ENCODE measurements at regions not wholly inside any gene's neighbourhood (a gene's known extent, or its start where the extent isn't known, plus 50 kb on each side); places are given as distances from the start of the nearest gene placed in this dataset.
"Not testable (repeated sequence)": the region's sequence is repeated elsewhere in the genome, so short reads cannot be mapped to it uniquely, and the experiment has no call there.

DNA sequence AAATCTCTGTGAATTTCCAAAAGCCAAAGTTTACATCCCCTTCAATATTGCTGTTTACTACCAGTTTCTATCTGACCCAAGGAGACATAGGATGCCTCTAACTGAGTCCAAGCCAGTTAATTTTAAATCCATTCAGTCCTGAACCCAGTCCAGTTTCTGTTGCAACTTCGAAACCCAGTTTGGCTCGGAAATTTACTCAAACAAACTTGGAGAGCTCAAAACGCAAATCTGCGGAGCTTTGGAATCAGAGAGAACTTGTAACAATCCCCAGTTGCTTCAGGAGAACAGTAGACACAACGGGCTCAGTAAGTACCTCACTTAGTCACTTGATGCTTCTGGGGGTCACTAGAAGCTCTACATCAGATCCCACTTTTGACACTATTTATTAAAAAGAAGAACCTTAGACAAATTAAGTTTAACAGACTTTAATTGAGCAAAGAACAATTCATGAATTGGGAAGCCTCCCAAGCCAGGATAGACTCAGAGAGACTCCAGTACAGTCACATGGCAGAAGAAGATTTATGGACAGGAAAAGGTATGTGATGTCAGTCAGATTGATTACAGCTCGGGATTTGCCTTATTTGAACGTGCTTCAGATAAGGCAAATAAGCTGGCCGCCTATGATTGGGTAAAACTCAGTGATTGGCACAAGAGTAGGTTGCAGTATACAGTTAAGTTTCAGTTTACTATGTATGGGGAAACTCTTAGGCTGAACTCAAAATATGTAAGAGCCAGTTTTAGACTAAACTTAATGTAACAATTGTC is 118.0 kb downstream of the RFPL4B start:
- DNase-seq: no peak

DNA sequence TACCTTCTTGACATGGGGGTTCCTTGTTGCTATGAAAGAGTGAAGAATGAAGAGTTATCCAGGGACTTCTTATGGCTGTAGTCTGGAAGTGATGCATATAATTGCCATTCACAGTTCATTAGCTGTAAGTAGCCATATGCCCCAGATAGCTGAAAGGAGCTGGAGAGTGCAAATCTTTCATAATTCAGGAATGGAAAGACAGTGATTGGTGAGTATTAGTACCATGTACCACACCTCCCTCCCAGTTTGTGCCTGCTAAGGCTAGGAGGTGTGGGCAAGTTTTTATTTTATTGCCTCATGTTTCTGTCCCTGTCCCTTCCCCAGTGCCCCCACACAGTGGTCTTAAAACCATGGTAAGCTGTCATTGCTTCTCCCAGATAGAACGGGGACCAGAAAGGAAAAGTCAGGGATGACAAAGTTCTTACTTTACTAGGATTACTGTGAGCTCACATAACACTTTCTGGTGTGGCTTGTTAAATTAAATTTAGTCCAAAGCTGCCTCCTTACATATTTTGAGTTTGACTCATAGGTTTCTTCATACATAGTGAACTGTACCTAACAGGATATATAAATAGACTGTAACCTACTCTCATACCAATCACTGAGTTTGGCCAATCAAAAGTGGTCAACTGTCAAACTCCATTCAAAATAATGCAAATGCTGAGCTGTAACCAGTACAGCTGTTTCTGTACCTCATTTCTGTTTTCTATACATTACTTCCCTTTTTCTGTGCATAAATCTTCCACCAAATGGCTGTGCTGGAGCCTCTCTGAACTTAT is 119.4 kb downstream of the RFPL4B start:
- DNase-seq: no peak

DNA sequence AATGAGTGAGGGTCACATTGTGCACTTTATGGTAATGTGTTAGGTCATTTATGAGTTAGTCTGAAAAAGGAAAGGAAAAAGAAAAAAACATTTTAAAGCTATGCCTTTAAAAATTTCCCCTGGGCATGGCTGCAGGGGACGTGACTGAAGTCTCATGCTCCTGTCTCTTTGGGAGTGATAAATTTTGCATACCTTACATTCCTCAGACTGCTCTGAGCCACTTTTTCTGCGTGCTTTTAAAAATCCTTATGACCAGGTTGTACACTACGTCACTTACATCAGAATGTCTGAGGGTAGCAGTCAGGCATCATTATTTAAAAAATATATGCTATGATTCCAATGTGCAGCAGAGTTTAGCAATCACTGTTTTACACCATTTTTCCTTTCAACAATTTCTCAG is 121.2 kb downstream of the RFPL4B start:
- no peak for DNase-seq

DNA sequence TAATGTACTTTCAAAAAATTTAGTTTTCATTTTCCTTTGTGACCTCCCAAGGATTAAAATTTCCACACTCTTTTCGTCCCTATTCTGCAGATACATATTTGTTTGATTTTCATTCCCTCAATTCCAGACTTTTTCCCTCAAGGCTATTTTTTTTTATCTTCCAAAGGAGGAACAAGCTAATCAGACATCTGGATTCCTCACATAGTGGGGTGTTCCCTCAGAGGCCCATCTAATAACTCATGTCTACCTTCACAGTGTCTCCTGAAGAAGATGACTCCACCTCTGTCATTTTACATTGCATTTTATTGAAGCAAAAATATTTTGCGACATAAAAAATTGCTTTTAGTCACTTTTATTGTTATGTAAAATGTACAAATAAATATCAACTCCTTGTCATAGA is 122.2 kb downstream of the RFPL4B start:
- no peak for DNase-seq

DNA sequence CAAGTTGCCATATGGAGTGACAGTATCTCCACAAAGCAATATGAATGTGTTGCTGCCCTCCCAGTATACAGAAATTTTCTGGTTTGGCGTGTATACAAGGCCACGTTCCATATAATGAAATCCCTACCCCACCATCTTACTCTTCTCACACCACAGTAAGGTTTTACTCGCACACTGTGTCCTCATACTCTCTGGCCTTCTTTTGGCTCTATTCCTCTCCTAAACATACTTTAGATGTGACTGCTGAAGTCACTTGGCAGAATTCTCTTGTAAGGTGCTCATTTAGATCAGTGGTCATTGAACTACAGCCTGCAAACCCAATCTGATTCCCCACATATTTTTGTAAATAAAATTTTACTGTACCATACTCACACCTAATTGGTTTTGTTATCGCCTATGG is 123.2 kb downstream of the RFPL4B start:
- no peak for DNase-seq

DNA sequence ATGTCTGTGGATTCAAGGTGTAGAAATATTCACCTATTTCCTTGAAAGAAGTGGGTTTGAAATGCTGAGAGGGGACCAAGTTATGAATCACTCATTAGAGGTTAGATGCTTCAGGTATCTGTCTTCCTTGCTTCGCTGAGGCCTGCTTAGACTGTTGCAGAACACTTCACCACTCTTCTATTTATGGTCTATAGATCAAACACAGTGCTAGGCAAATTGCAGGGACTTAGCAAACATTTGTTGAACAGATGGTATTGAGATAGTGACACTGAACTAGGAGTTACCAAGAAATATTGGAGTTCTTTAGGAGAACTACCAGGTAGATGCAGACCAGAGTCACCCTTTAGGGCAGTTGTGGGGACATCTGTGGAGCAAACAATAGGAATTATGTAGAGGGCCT is 123.8 kb downstream of the RFPL4B start:
- DNase-seq: no peak

DNA sequence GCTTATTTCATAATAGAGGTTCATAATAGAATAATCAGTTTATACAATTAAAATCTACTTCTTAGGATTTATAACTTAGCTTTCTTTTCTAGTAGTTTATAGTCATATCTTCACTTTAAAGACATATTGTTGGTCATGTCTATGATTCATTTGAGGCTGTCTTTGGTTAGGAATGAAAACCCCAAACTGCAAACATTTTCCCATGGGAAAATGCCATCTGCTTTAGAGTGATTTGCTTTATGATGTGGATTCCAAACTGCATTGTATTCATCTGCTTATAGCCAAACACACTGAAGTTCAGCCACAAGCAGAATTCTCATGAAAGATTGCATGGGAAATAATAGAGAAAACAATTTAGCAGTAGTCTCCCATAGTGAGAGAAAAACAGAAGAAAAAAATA is 128.0 kb downstream of the RFPL4B start:
- DNase-seq: no peak

DNA sequence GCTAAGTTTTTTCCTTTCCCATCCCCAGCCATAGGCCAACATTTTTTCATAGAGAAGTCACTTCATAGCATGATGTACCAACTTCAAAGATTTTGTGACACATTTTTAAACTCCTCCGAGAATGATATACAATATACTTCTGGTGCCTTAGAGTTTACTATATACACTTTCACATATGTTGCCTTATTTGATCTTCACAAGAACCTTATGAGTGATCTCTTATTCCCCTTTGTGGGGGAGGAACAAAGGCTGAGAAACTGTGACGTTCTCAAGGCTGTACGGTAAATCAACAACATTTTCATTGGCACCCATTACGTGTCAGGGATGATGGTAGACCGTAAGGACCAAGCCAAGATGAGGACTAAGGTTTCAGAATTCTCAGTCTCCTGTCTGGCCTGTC is 130.0 kb downstream of the RFPL4B start:
- DNase-seq: no peak

DNA sequence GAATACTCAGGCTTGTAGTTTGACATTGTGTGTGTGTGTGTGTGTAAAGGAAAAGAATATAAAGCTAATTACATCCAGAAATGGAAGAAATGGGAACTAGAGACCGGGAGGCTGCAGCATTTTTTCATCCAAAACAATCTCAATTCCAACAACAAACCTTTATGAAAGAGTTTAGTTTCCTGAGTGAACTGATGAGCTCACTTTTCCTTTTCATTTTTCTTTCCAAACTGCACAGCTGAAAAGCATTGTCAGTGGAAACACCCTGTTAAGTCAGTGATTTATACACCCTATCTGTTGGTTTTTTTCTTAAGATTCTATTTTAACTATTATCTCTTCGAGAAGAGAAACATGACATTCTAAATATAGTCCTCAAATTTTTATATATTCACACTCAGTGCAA is 130.9 kb downstream of the RFPL4B start:
- no peak for DNase-seq

DNA sequence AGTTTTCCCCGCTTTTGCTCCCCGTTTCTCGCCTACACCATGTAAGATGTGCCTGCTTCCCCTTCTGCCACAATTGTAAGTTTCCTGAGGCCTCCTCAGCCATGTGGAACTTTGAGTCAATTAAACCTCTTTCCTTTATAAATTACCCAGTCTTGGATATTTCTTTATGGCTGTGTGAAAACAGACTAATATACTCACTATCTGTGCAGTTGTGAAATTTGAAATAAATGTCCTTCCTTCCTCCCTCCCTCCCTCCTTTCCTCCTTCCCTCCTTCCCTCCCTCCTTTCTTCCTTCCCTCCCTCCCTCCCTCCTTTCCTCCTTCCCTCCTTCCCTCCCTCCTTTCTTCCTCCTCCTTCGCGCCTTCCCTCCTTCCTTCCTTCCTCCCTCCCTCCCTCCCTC is 132.8 kb downstream of the RFPL4B start:
- not testable (repeated sequence) for DNase-seq

DNA sequence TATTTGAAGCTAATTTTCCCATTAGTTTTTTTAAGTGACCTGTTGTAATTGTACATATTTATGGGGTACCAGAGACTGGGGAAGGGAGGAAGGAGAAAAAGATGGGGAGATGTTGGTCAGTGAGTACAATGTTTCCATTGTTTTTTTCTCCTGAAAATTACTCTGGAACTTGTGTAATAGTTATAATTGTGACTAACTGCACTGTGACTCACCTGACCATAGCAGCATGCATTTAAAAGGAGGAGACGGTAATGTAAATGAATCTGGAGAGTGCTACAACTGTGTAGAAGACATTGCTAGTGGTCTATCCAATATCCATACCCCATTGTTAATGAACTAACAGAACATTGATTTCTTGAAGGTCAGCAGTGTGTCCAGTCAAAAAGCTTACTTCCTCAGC is 133.4 kb downstream of the RFPL4B start:
- no peak for DNase-seq

DNA sequence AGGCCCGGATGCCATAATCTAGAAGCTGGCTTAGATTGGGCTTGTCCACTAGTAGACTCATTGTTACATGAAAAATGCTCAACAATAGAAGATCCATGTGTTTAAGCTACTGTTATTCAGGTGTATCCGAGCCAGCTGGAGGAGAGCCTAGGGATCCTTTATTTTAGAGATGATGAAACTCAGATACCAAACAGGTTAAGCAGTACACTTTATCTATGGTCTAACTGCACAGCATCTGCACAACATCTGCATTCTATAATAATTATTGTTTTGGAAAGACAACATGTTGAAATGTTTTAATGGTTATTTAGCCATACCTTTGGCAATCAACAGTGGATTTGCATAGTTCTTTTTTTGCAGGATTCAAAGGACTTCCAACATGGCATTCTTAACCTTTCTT is 134.1 kb downstream of the RFPL4B start:
- DNase-seq: no peak

DNA sequence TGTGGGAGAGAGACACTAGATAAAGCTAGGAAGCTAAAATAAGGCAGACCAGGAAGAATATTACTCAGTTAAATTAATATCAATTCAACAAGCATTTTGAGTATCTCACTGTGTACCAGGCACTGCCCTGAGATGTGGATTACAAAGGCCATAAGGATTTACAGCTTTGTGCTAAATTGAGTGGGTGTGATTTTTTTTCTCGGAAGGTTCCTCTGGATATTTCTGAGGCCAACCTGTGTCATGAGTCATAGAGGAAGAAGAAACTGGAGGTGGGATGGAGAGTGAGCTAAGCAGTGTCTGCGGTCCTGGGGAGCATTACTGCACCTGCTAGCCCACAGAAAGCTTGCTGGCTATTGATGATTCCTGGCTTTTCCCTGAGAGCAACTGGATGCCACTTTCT is 135.2 kb downstream of the RFPL4B start:
- DNase-seq: no peak

DNA sequence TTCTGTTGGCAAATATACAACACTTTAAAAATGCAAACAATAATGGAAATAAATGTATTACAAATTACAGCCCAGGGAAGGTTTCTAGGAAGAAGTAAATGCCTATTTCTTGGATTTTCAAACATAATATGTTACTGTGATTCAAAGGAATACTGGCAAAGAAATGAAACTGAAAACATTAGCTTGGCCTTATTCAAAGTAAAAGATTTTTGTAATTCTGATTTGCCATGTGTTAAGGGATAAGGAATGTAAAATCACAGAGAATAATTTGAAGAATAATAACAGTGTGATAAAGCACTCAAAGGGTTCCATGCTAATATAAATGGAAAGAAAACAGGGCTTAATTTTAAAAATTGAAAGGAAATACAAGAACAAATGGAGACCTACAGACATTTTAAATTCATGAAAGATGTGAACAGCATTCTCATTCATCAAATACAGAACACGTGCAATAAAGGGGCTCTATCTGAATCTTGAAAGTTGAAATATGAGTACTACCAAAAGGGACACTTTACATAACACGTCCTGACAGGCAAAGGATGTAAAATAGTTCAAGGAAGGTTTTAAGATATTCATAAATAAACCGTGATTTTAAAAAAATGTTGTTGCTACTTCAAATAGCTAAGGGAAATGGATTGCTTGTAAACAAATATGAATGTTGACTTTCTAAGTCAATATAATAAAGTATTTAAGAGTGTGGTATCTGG is 138.1 kb downstream of the RFPL4B start:
- DNase-seq: no peak

DNA sequence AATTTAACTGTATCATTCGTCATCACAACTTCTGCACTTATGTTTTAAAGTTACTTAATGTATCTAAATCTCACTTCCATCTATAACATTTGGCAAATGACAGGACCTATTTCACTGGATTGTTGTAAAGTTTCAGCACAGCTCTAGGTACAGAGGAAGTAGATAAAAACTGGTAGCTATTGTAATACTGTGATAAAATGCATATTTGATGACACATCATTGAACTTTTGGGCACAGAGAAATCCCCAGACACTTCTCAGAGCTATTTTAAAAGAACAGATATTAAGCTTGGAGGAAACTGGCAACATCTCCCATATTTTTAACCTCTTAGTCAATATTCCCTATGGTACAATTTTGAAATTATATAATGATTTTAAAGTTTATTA is 138.7 kb downstream of the RFPL4B start:
- DNase-seq: no peak

DNA sequence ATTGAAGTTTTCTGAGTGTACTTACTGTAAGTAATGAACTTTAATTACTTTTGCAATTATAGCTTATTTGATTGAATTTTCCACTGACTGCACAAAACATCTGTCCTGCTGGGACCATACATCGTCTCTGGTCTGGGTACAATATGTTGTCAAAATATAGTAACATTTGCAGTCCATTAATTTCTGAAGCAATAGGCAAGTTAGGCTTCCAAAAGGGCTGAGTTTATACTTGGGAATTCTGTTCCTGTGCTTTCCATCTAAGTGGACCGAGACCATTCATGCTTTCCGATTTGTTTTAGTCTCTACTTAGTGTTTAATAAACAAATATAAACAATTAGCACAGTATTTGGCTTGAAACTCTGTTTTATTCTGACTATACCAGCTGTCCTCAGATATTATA is 139.3 kb downstream of the RFPL4B start:
- DNase-seq: no peak

DNA sequence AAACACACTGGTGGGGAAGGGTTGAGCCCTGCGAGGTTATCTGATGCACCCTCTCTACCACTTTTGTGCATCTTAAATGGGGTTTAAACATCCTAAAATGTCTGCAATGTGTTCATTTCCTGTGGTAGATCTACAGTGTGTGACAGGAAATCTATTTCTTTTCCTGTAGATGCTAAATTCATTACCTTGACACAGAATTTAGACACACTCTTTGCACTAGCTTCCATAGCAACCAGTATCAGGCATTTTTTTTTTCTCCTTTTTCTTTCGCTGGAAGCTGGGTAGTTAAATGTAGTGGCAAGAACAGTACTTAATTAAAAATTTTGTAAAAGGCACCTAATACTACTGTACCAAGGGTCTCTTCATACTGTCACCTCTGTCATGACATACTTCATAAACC is 141.1 kb downstream of the RFPL4B start:
- no peak for DNase-seq

DNA sequence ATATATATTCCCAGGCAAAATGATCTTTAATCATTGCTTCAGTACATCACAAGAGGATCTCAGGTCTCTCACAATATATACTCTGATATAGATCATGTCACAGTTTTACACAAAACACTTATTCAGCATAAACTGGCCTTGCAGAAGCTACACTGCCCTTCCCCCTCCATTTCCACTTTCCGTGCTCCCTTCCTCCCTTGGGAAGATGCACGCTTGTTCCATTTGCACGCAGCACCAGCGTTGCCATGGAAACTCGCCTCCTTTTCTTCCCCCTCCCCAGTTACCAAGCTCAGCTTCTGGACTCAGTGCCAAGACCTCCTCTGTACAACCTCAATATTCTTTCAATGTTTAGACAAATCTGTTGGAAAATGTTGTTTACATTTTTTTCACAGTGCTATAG is 154.6 kb downstream of the RFPL4B start:
- no peak for DNase-seq

DNA sequence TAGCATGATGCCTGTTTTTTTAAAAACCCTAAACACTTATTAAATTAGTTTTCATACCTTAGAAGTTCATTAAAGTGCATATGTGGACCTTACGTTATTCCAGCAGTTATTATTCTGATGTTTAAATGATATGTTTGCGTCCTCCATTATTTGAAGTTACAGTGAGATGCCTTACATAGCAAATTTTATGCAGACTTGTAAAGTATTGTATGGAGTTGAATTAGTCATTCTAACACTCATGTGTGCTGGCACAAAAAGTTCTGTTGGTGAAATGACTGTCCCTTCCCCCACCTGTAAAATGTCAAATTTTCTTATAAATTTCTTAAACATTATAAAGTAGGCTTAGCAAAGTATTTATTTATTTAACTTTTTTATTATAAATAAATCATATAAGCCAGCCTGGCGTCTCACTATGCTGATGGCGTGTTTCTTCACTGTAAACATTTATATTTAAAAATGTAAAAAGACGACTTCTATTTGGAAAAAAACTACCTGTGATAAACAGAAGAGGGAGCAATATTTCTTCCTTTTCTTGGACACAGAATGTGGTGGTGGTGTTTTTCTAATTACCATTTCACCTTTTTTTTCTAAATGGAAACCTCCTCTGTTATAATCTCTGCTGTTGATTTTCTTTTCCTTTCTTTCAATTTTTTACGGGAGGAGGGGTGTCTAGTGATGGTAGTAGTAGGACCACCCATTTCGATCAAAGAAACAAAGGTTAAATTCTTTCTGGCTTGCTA is 155.4 kb downstream of the RFPL4B start:
- no peak for DNase-seq

DNA sequence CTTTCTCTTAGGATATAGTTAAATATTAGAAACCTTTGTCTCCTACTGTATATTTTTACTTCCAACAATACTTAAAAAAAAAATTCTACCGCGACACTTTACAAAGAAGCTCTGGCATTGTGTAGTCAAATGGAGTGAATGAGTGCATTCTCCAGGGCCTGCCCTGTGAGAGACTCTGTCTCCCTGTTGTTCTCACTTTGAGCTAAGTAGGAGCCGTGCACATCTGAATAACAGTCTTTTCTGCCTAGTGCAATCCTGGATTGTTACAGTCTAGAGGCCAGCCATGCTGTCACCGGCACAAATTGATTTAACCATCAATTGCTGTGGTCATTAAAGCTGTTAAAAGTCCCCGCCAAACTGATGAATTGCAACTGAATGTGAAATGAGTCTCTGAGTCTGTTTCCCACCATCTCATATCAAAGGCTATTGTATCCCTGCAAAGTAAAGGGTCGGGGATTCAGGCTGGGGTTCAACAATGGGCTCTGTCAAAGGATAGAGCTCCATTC is 156.0 kb downstream of the RFPL4B start:
- DNase-seq: no peak

DNA sequence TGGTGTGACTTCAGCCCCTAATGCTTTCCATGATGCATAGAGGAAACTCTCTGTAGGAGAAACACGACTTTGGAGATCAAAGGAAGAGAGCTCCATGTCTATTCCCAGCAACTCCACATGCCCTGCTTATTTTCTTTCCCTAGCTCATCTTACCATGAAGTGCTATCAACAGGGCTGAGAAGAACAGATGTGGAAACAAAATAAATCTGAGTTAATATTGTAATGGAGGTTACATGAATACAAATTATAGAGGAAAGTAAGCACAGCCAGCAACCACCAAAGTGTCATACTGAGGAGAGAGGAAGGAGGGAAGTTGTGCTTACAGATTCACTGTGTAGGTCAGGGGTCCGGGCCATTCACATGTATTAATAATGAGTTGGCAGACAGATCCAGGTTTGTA is 157.5 kb downstream of the RFPL4B start:
- no peak for DNase-seq

DNA sequence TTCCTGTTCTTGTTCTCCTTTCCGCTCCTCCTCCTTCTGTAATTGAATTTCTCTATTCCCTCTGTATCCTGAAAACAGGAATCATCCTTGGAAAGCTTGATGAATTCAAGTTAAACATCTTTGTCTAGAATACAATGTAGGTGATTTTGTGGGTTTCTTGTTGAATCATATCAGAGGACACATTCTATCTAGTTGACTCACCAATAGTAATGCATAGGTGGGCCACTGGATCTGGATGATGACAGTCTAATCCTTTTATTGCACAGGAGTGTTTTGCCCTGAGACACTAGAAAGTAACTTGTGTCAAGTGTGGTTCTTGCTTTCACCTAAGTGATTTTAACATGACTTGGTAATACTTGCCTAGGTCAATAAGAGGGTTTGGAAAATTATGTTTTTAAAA is 164.3 kb downstream of the RFPL4B start:
- DNase-seq: no peak

DNA sequence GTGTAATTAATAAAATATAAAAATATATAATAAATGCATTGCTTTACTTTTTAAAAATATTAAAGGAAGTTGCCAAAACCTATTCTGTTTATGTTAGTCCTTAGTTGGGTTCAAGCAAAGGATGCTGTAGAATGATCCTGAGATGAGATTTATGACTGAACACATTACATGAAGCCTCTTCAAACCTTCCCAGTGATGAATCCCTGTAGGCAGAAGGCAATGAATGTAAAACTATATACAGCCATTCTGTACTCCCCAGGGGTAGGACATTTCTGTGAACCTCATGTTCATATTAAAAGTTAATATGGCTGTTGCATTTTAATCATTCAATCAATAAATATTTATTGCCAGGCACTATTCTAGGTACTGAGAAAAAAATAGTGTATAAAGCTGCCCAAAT is 166.0 kb downstream of the RFPL4B start:
- DNase-seq: no peak

Data from activated naive CD4-positive, alpha-beta T cell treated with Interleukin-2 at 50 U/mL for 16 hours (primary cell).